Superior temporal gyrus (tissue), 1 donor: ENCODE measurements at regions not wholly inside any gene's neighbourhood (a gene's known extent, or its start where the extent isn't known, plus 50 kb on each side); places are given as distances from the start of the nearest gene placed in this dataset.
A peak's percentile ranks its signal among the peaks of the same experiment; 100 is the strongest.

Experiments
- DNase-seq: peaks from one replicate; pipeline ENCODE4 v3.0.0-alpha.2; 2016; ENCODE audit errors: extremely low spot score

DNA sequence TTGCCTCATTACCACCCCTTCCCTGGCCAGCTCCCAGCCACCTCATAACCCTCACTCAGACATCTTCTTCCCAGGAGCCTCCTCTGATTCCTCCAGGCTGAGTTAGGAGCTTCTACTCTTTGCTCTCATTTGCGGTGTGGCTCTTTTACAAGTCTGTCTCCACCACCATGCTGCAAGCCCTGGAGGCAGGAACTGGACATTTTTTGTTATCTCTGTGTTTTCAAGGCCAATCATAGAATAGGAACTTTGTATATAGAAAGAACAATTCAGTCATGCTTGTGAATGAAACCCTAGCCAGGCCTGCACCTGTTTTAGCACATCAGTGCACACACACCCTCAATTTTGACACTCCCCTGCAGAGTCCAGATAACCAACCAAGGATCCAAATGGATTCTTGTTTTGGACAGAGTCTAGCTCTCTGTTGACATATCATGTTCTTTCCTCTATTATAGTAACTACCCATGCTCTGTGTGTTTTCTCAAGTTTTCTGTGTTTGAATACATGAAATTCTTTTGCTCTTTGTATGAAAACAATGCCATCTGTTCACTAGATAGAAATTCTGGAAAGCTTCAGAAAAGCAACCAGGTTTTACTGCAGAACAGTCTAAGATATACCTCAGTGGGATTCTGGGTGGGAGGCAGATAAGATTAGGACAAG is 60.9 kb upstream of the ZNF648 start:
- no peak for DNase-seq

GRCh38 chr1:182121787-182122186 is 60.3 kb upstream of the ZNF648 start:
- DNase-seq = no peak

- DNase-seq = peak; percentile 79
Measured at GRCh38 chr1:182120411-182121258, 59.1 kb upstream of the ZNF648 start.

- DNase-seq = no peak
Measured at GRCh38 chr1:182119631-182120030, 58.1 kb upstream of the ZNF648 start.

- DNase-seq = no peak
Measured at GRCh38 chr1:182118851-182119250, 57.3 kb upstream of the ZNF648 start.

DNA sequence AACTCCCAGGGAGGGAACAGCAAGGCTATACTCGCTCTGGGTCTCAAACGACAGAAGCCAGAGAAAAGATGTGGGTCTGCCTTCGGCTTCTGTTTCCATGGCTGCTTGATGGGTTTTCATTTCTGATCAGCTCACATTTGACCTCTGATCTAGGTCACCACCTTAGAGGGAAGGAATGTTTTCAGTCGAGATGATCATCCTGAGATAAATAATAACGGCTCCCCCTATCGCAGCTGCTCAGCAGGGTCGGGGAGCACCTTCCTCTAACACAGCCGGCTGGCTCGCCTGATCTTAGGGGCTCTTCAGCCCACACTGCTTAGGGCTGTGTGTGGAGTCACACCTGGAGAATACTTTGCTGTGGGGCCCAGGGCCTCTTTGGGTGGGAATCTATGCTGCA is 53.1 kb upstream of the ZNF648 start:
- DNase-seq = no peak

- peak; percentile 97 for DNase-seq
Measured at GRCh38 chr1:182113879-182114626, 52.5 kb upstream of the ZNF648 start.

GRCh38 chr1:182111496-182111895 is 50.0 kb upstream of the ZNF648 start:
- no peak for DNase-seq
